Sigmoid colon (tissue), 6 donors: ENCODE measurements at regions not wholly inside any gene's neighbourhood (a gene's known extent, or its start where the extent isn't known, plus 50 kb on each side); places are given as distances from the start of the nearest gene placed in this dataset.

Source experiments
- DNase-seq: peaks from one replicate; pipeline ENCODE4 v3.0.0-alpha.2; 2019
- H3K27ac ChIP-seq, 4 donors: fragments of 200-600 bp; sonication (generic); one replicate each; pipeline ENCODE4 v1.5.1; 2016 to 2019; ENCODE audit warnings: mild to moderate bottlenecking in 1 of 4
- H3K27me3 ChIP-seq, 3 donors: fragments of 200-600 bp; sonication (generic); one replicate each; pipeline ENCODE4 v1.5.1; 2019; ENCODE audit warnings: mild to moderate bottlenecking in 1 of 3
- H3K36me3 ChIP-seq, 4 donors: fragments of 200-600 bp; sonication (generic); one replicate each; pipeline ENCODE4 v1.5.1; 2016 to 2019
- H3K4me1 ChIP-seq, 4 donors: fragments of 200-600 bp; sonication (generic); one replicate each; pipeline ENCODE4 v1.5.1; 2017 to 2019
- H3K4me3 ChIP-seq, 4 donors: fragments of 200-600 bp; sonication (generic); one replicate each; pipeline ENCODE4 v1.5.1; 2017 to 2019; ENCODE audit warnings: mild to moderate bottlenecking in 2 of 4, moderate library complexity in 1 of 4
- H3K9me3 ChIP-seq, 4 donors: fragments of 200-600 bp in 3 of 4; sonication (generic) in 3 of 4; one replicate each; pipeline versions ENCODE4 v1.5.1 to v1.6.1; 2013 to 2019
- CTCF ChIP-seq, 4 experiments: fragments of 450-650 bp in 3 of 4; fragments of 200-600 bp in 1 of 4; IDR thresholded peaks; one replicate each; pipeline ENCODE4 v1.5.1; 2016 to 2019; ENCODE audit warnings: antibody characterized with exemption in 4 of 4, mild to moderate bottlenecking in 3 of 4, moderate library complexity in 2 of 4
- EP300 ChIP-seq, 4 donors: sonication (generic); formaldehyde crosslinking; IDR thresholded peaks; one replicate each; pipeline ENCODE4 v1.6.1; 2017; ENCODE audit warnings: antibody characterized with exemption in 4 of 4
- POLR2A ChIP-seq, 2 donors: fragments of 450-650 bp; IDR thresholded peaks; one replicate each; pipeline ENCODE4 v1.6.1; 2016; ENCODE audit warnings: antibody characterized with exemption in 2 of 2, mild to moderate bottlenecking in 2 of 2, moderate library complexity in 2 of 2
- POLR2AphosphoS5 ChIP-seq, 4 donors: sonication (generic); formaldehyde crosslinking; IDR thresholded peaks; one replicate each; pipeline ENCODE4 v1.6.1; 2017; ENCODE audit warnings: antibody characterized with exemption in 4 of 4
- whole genome bisulfite sequencing, 2 donors: extraction: QIAGEN DNeasy Blood & Tissue Kit; methylation state at CpG; one replicate each; pipeline ENCODE4 v1.1.7; 2013; 5-methylcytosine and 5-hydroxymethylcytosine counted together
- intact Hi-C: fragments of 100-400 bp; cut with DNase I; formaldehyde crosslinking; loops from one replicate; pipeline ENCODE4 v1.15.1; 2023
- donor health status: healthy with polysubstance abuse.
- donor health status: healthy.

- Histone ChIP-seq H3K4me1 (peaks cover 0 to 7% (median 0%) of the 10 kb centered on the region in 4 donors), H3K27me3 (no peaks in the 10 kb centered on the region), H3K9me3 (no peaks in the 10 kb centered on the region), H3K4me3 (no peak overlapping the region), H3K27ac (no peak overlapping the region), H3K36me3 (no peaks in the 10 kb centered on the region)
- DNase-seq, result peak; percentile 45
- TF ChIP-seq EP300 (IDR thresholded peaks at IDR 0.05), result no peak
- TF ChIP-seq CTCF (IDR thresholded peaks at IDR 0.05), result no peak
- no peak for TF ChIP-seq POLR2AphosphoS5 (IDR thresholded peaks at IDR 0.05)
- no peak for TF ChIP-seq POLR2A (IDR thresholded peaks at IDR 0.05)
- intact Hi-C loops, result no loop called here
- 59 to 79% methylated on average over 13 of the region's 13 CpGs for WGBS, 2 donors
Measured at GRCh38 chr21:45338311-45339017, 50.8 kb upstream of the POFUT2 start.

DNA sequence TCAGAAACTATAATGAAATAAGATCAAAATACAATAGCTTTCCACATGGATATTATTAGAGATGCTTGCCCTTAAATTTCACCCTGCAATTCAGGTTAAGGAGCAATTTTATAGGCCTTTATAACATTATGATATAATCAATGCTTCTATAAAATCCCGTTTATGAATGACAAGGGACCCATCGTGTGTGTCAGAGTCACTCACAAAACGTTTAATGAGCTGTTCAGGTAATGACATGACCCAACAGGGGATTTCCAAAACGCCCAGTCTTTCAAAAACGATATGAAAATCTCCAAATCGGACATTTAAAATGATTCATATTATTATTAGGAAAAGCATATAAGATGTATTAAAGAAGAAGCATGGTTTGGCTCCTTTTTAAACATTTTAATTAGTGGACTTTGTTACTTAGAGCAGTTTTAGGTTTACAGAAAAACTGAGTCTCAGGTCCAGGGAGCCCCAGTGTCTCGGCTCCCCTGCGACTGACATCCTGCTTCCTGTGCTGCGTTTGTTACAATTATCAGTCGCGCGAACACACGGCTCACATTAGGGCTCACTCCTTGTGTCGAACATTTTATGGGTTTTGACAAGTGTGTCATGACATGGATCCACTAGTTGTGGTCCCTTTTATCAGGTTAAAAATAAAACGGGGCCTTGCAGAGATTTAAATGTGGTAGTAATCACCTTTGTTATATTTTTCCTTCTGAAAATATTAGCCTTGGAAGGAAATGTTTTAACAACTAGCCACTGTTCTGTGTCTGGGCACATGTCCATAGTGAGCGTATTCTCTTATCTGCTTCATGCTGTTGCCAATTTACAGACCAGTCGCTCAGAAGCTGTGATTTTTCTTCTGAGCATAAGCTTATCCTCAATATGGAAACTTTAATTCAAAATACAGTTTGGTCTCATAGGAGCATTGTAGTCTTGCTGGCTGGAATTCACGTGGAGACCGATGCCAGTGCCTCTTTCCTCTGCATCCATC lies 52.0 kb upstream of the POFUT2 start:
- WGBS, 2 donors, result 63 to 64% methylated on average over 19 of the region's 19 CpGs
- DNase-seq, result no peak
- intact Hi-C loops, result no loop called here
- no peaks in the 10 kb centered on the region for H3K27me3 ChIP-seq
- TF ChIP-seq CTCF (IDR thresholded peaks at IDR 0.05) (no peak), POLR2A (IDR thresholded peaks at IDR 0.05) (no peak), EP300 (IDR thresholded peaks at IDR 0.05) (no peak), POLR2AphosphoS5 (IDR thresholded peaks at IDR 0.05) (no peak)
- no peaks in the 10 kb centered on the region for H3K9me3 ChIP-seq
- H3K36me3 ChIP-seq, result no peaks in the 10 kb centered on the region
- peaks cover 0 to 7% (median 0%) of the 10 kb centered on the region in 4 donors for H3K4me1 ChIP-seq
- no peak overlapping the region for H3K27ac ChIP-seq
- H3K4me3 ChIP-seq, result no peak overlapping the region

GRCh38 chr21:45340515-45340914 lies 52.8 kb upstream of the POFUT2 start:
- no peak overlapping the region for H3K4me3 ChIP-seq
- no peaks in the 10 kb centered on the region for H3K27me3 ChIP-seq
- TF ChIP-seq POLR2AphosphoS5 (IDR thresholded peaks at IDR 0.05), result no peak
- TF ChIP-seq EP300 (IDR thresholded peaks at IDR 0.05), result no peak
- no peak for TF ChIP-seq CTCF (IDR thresholded peaks at IDR 0.05)
- TF ChIP-seq POLR2A (IDR thresholded peaks at IDR 0.05), result no peak
- H3K36me3 ChIP-seq, result no peaks in the 10 kb centered on the region
- H3K27ac ChIP-seq, result no peak overlapping the region
- intact Hi-C loops, result no loop called here
- H3K9me3 ChIP-seq, result no peaks in the 10 kb centered on the region
- H3K4me1 ChIP-seq, result peaks cover 0 to 7% (median 0%) of the 10 kb centered on the region in 4 donors
- no peak for DNase-seq
- 93 to 94% methylated on average over 8 of the region's 8 CpGs for WGBS, 2 donors

DNA sequence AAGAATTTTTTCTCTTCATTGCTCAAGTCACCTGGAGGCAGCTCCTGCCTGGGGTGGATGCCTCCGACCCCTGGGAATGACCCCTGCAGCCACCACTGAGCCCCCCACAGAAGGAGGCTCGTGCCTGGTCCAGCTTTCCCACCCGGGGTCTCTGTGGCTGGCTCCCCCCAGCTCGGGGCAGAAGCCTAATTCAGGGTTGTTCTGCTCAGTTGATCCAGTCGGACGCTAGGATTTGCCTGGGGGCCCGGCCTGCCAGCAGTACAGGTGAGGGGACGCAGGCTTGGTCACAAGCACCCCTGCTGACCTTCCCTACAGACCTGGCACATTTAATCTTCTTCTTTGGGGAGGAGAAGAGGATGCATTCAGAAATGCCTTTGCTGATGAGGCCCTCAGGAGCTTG lies 53.6 kb upstream of the POFUT2 start:
- DNase-seq, result no peak
- Histone ChIP-seq H3K27ac (no peak overlapping the region), H3K36me3 (no peaks in the 10 kb centered on the region), H3K9me3 (no peaks in the 10 kb centered on the region), H3K4me1 (peaks cover 0 to 7% (median 0%) of the 10 kb centered on the region in 4 donors), H3K27me3 (no peaks in the 10 kb centered on the region), H3K4me3 (no peak overlapping the region)
- intact Hi-C loops, result no loop called here
- no peak for TF ChIP-seq EP300 (IDR thresholded peaks at IDR 0.05)
- TF ChIP-seq POLR2A (IDR thresholded peaks at IDR 0.05), result no peak
- TF ChIP-seq POLR2AphosphoS5 (IDR thresholded peaks at IDR 0.05), result no peak
- TF ChIP-seq CTCF (IDR thresholded peaks at IDR 0.05), result no peak
- 79 to 87% methylated on average over 8 of the region's 8 CpGs for WGBS, 2 donors
